HG02759 (cell line): ENCODE measurements at regions not wholly inside any gene's neighbourhood (a gene's known extent, or its start where the extent isn't known, plus 50 kb on each side); places are given as distances from the start of the nearest gene placed in this dataset.
A peak's percentile ranks its signal among the peaks of the same experiment; 100 is the strongest.
"Not testable (repeated sequence)": the region's sequence is repeated elsewhere in the genome, so short reads cannot be mapped to it uniquely, and the experiment has no call there.

Experiments used
- ATAC-seq: cut with Tn5 transposase; IDR thresholded peaks from one replicate; pipeline ENCODE4 v1.9.1; 2021; ENCODE audit warnings: mild to moderate bottlenecking, moderate library complexity; ENCODE audit not compliant: unreplicated experiment

- ATAC-seq, result no peak
Measured at GRCh38 chr9:75197561-75197960, 109.2 kb downstream of the OSTF1 start.

GRCh38 chr9:75198436-75198835, 110.1 kb downstream of the OSTF1 start:
- no peak for ATAC-seq

GRCh38 chr9:75200892-75201470, 112.7 kb downstream of the OSTF1 start:
- ATAC-seq, result no peak

GRCh38 chr9:75201480-75202209, 113.3 kb downstream of the OSTF1 start:
- ATAC-seq, result no peak

GRCh38 chr9:75207997-75208396, 119.7 kb downstream of the OSTF1 start:
- ATAC-seq, result not testable (repeated sequence)

GRCh38 chr9:75210215-75210614, 121.9 kb downstream of the OSTF1 start:
- ATAC-seq, result no peak

GRCh38 chr9:75213765-75214164, 125.5 kb downstream of the OSTF1 start:
- ATAC-seq, result no peak

GRCh38 chr9:75226403-75227139, 138.3 kb downstream of the OSTF1 start:
- no peak for ATAC-seq

GRCh38 chr9:75228893-75229292, 140.6 kb downstream of the OSTF1 start:
- no peak for ATAC-seq

- no peak for ATAC-seq
Measured at GRCh38 chr9:75229605-75230332, 141.5 kb downstream of the OSTF1 start.

- ATAC-seq, result no peak
Measured at GRCh38 chr9:75230469-75230868, 142.2 kb downstream of the OSTF1 start.

GRCh38 chr9:75231167-75231566, 142.9 kb downstream of the OSTF1 start:
- no peak for ATAC-seq

- ATAC-seq, result no peak
Measured at GRCh38 chr9:75233011-75233410, 144.7 kb downstream of the OSTF1 start.

- no peak for ATAC-seq
Measured at GRCh38 chr9:75235632-75236031, 147.3 kb downstream of the OSTF1 start.

GRCh38 chr9:75238311-75238976, 150.1 kb downstream of the OSTF1 start:
- ATAC-seq, result peak; percentile 91

- ATAC-seq, result no peak
Measured at GRCh38 chr9:75239176-75239575, 150.9 kb downstream of the OSTF1 start.

GRCh38 chr9:75242426-75242825, 154.1 kb downstream of the OSTF1 start:
- ATAC-seq, result no peak

- ATAC-seq, result no peak
Measured at GRCh38 chr9:75246949-75247348, 158.6 kb downstream of the OSTF1 start.

- peak; percentile 83 for ATAC-seq
Measured at GRCh38 chr9:75265525-75265972, 177.2 kb downstream of the OSTF1 start.

GRCh38 chr9:75269197-75269596, 180.9 kb downstream of the OSTF1 start:
- ATAC-seq, result no peak

GRCh38 chr9:75273055-75273454, 184.7 kb downstream of the OSTF1 start:
- ATAC-seq, result not testable (repeated sequence)
